Spleen (tissue), 11 donors: ENCODE measurements at regions not wholly inside any gene's neighbourhood (a gene's known extent, or its start where the extent isn't known, plus 50 kb on each side); places are given as distances from the start of the nearest gene placed in this dataset.

Source experiments
- DNase-seq: peaks from one replicate; pipeline ENCODE4 v3.0.0-alpha.2; 2020
- H3K27ac ChIP-seq, 8 donors: fragments of 200-600 bp; sonication (generic) in 7 of 8; 1 replicate in 4 of 8; 2 replicates in 4 of 8; pipeline versions ENCODE4 v1.5.0 to v1.8.0; 2016 to 2021; ENCODE audit warnings: inconsistent platforms in 4 of 8, mild to moderate bottlenecking in 4 of 8, moderate library complexity in 1 of 8
- H3K27me3 ChIP-seq, 7 donors: fragments of 200-600 bp; sonication (generic) in 6 of 7; replicated peaks in 1 of 7; 1 replicate in 4 of 7; 2 replicates in 3 of 7; pipeline versions ENCODE4 v1.5.0 to v1.8.0; 2016 to 2021; ENCODE audit warnings: inconsistent platforms in 3 of 7, mild to moderate bottlenecking in 1 of 7
- H3K36me3 ChIP-seq, 6 donors: fragments of 200-600 bp; sonication (generic) in 5 of 6; 1 replicate in 4 of 6; 2 replicates in 2 of 6; pipeline versions ENCODE4 v1.5.0 to v1.8.0; 2016 to 2021; ENCODE audit warnings: inconsistent platforms in 2 of 6
- H3K4me1 ChIP-seq, 6 donors: fragments of 200-600 bp; sonication (generic) in 5 of 6; 1 replicate in 3 of 6; 2 replicates in 3 of 6; pipeline versions ENCODE4 v1.5.0 to v1.8.0; 2016 to 2021; ENCODE audit warnings: inconsistent platforms in 3 of 6
- H3K4me3 ChIP-seq, 8 donors: fragments of 200-600 bp; sonication (generic) in 7 of 8; 1 replicate in 4 of 8; 2 replicates in 4 of 8; pipeline versions ENCODE4 v1.5.0 to v1.8.0; 2016 to 2021; ENCODE audit warnings: inconsistent platforms in 4 of 8, mild to moderate bottlenecking in 4 of 8, moderate library complexity in 2 of 8
- H3K9me3 ChIP-seq, 8 donors: fragments of 200-600 bp; sonication (generic) in 7 of 8; 1 replicate in 4 of 8; 2 replicates in 4 of 8; pipeline versions ENCODE4 v1.5.0 to v1.8.0; 2016 to 2021; ENCODE audit warnings: inconsistent platforms in 4 of 8
- CTCF ChIP-seq, 11 experiments: fragments of 200-600 bp in 7 of 11; fragments of 450-650 bp in 4 of 11; sonication (generic) in 4 of 11; IDR thresholded peaks in 8 of 11; conservative IDR thresholded peaks in 3 of 11; 1 replicate in 7 of 11; 2 replicates in 4 of 11; pipeline versions ENCODE4 v1.4.0 to v1.8.0; 2016 to 2021; ENCODE audit warnings: antibody characterized with exemption in 11 of 11, inconsistent platforms in 4 of 11, mild to moderate bottlenecking in 1 of 11
- POLR2A ChIP-seq, 3 donors: fragments of 450-650 bp; IDR thresholded peaks; one replicate each; pipeline ENCODE4 v1.5.1; 2017; ENCODE audit warnings: antibody characterized with exemption in 3 of 3, mild to moderate bottlenecking in 1 of 3
- POLR2AphosphoS5 ChIP-seq, 3 donors: sonication (generic); formaldehyde crosslinking; IDR thresholded peaks; one replicate each; pipeline ENCODE4 v1.5.1; 2017; ENCODE audit warnings: antibody characterized with exemption in 3 of 3
- WGBS, 5 donors: extraction: QIAGEN DNeasy Blood & Tissue Kit in 3 of 5; methylation state at CpG; one replicate each; pipeline versions ENCODE4 v1.1.5 to v1.1.7; 2013 to 2018; 5-methylcytosine and 5-hydroxymethylcytosine counted together
- intact Hi-C: fragments of 100-400 bp; cut with DNase I; formaldehyde crosslinking; loops from one replicate; pipeline ENCODE4 v1.15.0; 2023; ENCODE audit warnings: low total_unique reads
- donor health status: healthy with polysubstance abuse.
- donor health status: DM: no; HTN: no; CAD: no; lungs with moderate emphysema.
- donor health status: DM: no; HTN: no; CAD: no.
- donor health status: Bipolar disorder and iron deficiency.
- donor health status: healthy.
- donor health status: DM: no; HTN: no; CAD: no.
- donor health status: DM: yes; HTN: yes; CAD: no.

- DNase-seq = no peak
- Histone ChIP-seq H3K4me3 (no peak overlapping the region), H3K4me1 (no peaks in the 10 kb centered on the region), H3K9me3 (no peaks in the 10 kb centered on the region), H3K36me3 (no peaks in the 10 kb centered on the region), H3K27me3 (no peaks in the 10 kb centered on the region), H3K27ac (no peak overlapping the region)
- TF ChIP-seq POLR2AphosphoS5 (IDR thresholded peaks at IDR 0.05) (no peak), CTCF (IDR thresholded peaks at IDR 0.05 in 8 of 11, conservative IDR thresholded peaks at IDR 0.05 in 3 of 11) (no peak), POLR2A (IDR thresholded peaks at IDR 0.05) (no peak)
- intact Hi-C loops = no loop called here
Observed at GRCh38 chr12:77122661-77123060, 57.3 kb upstream of the E2F7 start.

GRCh38 chr12:77122236-77122635 lies 56.9 kb upstream of the E2F7 start:
- H3K9me3 ChIP-seq = no peaks in the 10 kb centered on the region
- WGBS, 5 donors = 69 to 87% (median 83%) methylated on average over 4 of the region's 4 CpGs
- H3K27ac ChIP-seq = no peak overlapping the region
- intact Hi-C loops = no loop called here
- no peak overlapping the region for H3K4me3 ChIP-seq
- no peaks in the 10 kb centered on the region for H3K27me3 ChIP-seq
- H3K36me3 ChIP-seq = no peaks in the 10 kb centered on the region
- no peak for TF ChIP-seq POLR2A (IDR thresholded peaks at IDR 0.05)
- TF ChIP-seq CTCF (IDR thresholded peaks at IDR 0.05 in 8 of 11, conservative IDR thresholded peaks at IDR 0.05 in 3 of 11) = no peak
- no peak for TF ChIP-seq POLR2AphosphoS5 (IDR thresholded peaks at IDR 0.05)
- no peak for DNase-seq
- no peaks in the 10 kb centered on the region for H3K4me1 ChIP-seq

- Histone ChIP-seq H3K9me3 (no peaks in the 10 kb centered on the region), H3K27ac (no peak overlapping the region), H3K4me3 (no peak overlapping the region), H3K27me3 (no peaks in the 10 kb centered on the region), H3K4me1 (no peaks in the 10 kb centered on the region), H3K36me3 (no peaks in the 10 kb centered on the region)
- no peak for DNase-seq
- intact Hi-C loops = no loop called here
- WGBS, 5 donors = 75 to 92% (median 81%) methylated on average over 1 of the region's 1 CpG
- TF ChIP-seq POLR2A (IDR thresholded peaks at IDR 0.05) = no peak
- no peak for TF ChIP-seq CTCF (IDR thresholded peaks at IDR 0.05 in 8 of 11, conservative IDR thresholded peaks at IDR 0.05 in 3 of 11)
- no peak for TF ChIP-seq POLR2AphosphoS5 (IDR thresholded peaks at IDR 0.05)
Observed at GRCh38 chr12:77120156-77121085, 55.1 kb upstream of the E2F7 start.

- no peak overlapping the region for H3K4me3 ChIP-seq
- intact Hi-C loops = no loop called here
- H3K4me1 ChIP-seq = no peaks in the 10 kb centered on the region
- no peak overlapping the region for H3K27ac ChIP-seq
- 66 to 78% (median 69%) methylated on average over 2 of the region's 2 CpGs for WGBS, 5 donors
- no peaks in the 10 kb centered on the region for H3K27me3 ChIP-seq
- H3K9me3 ChIP-seq = no peaks in the 10 kb centered on the region
- no peak for DNase-seq
- TF ChIP-seq POLR2AphosphoS5 (IDR thresholded peaks at IDR 0.05) (no peak), POLR2A (IDR thresholded peaks at IDR 0.05) (no peak), CTCF (IDR thresholded peaks at IDR 0.05 in 8 of 11, conservative IDR thresholded peaks at IDR 0.05 in 3 of 11) (no peak)
- H3K36me3 ChIP-seq = no peaks in the 10 kb centered on the region
Observed at GRCh38 chr12:77118696-77119095, 53.3 kb upstream of the E2F7 start.
